Globus pallidus (tissue), 1 donor: ENCODE measurements at regions not wholly inside any gene's neighbourhood (a gene's known extent, or its start where the extent isn't known, plus 50 kb on each side); places are given as distances from the start of the nearest gene placed in this dataset.

Experiments used
- DNase-seq: peaks from one replicate; pipeline ENCODE4 v3.0.0-alpha.2; 2015; ENCODE audit warnings: low spot score

DNA sequence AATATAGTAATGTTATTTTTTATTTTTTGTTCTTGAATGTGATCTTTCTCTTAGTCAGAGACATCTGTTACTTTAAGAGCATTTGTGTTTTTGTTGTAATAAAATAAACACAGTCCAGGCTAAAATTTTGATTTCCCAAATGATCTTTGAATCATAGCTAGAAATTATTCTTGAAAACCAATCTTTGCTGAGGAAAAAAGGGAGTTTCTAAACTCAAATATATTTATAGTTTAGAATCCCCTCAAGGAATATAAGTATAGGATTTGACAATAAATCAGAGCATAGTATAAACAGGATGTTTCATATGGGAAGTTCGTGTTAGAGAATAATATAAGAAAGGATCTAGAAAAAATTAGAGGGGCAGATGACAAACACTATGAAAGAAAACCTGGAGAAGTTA is 118.8 kb upstream of the ADAMTS19 start:
- DNase-seq = no peak

DNA sequence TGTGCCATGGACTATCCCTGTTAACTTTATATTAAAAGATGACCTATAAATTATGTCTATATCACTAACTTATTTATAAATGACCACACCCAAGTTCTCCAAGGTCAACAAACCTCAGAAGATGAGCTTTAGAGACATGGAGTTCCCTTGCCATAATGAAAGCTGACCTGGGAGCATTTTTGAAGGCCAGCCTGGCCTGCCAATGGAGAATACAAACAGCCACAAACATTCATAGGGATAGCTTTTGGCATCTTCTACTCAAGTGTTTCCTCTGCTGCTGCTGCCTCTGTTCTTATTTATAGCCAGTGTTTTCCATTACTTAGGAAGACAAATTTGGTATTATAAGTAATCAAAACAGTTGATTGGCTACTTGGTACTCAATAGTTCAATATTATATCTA is 117.3 kb upstream of the ADAMTS19 start:
- DNase-seq = no peak

DNA sequence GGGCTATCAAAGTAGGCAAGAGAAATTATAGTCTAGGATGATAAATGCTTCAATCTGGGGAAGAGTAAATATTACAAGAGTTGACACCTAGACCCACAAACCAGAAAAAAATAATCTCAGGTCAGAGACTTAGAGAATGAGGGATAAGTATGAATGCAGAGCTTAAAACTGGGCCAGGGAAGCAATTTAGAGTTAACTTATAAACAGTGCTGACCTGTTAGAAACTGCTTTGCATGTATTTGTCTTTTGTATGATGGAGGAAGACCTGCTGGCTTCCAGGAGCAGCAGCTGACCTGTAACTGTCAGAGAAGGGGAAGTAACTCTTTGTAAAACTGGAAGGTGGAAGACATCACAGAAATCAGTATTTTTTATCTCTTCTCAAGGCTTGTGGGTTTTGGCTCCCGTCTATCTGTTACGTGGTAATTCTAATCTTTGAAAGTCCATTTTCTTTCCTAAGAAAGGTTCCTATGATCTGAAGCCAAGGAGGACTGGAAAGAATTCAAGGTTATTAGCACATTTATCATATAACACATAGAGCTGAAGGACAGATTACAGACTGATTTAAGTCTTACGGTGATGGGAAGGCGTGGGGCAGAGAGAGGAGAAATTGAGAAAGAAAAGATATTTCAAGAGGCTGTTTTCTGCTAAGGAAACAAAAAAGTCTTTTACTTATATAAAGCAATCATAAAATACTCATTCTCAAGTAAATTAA is 114.7 kb upstream of the ADAMTS19 start:
- no peak for DNase-seq

DNA sequence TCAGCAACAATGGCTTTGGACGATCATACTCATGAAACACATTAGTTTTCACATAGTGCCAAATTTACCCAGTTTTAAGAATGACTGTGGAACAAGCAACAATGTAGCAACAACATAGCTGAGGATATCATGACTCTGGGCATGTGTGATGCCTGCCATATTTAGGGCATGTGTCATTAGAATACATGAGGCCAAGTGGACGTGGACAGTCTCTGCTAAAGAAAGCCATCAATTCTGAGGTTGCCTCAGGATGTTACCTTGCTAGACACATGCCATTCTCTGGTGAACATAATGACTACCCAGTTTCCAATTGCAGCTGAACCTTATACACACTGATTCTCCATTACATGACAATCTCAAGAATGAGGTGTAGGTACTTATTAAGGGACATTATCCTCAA is 103.3 kb upstream of the ADAMTS19 start:
- no peak for DNase-seq

DNA sequence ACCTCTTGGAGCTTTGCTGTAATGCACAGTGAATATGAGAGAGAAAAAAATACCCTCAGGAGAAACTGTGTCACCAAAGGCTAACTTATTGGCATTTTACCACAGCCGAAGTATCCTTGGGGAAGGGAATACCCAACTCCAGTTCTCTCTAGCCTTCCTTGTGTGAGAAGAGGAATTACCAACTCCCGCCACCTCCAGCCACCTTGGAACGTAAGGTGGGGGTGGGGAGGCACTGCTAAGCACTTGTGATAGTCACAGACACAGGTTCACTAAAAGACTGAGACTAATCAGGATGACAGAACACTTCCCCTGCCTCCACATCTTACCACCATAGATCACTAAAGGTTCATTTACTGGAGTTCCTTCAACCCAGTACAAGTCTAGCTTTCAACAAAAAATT is 102.0 kb upstream of the ADAMTS19 start:
- DNase-seq = no peak

DNA sequence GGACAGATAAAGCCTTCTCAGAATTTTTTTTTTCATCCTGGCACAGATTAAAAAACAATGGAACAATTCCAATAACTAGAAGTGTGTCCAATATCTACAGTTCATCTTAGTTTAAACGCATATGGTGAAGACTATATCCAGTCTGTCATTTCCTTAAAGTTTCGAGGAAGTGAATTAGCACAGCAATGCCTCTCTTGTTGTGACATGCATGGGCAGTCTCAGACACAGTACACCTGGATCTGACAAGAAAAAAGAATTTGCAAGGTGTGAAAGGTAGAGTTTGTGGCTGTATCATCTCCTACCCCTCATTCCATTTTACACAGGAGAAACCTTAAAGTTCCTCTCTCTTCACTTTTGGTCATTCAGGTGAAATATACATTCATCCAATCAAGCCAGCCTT is 100.6 kb upstream of the ADAMTS19 start:
- no peak for DNase-seq

DNA sequence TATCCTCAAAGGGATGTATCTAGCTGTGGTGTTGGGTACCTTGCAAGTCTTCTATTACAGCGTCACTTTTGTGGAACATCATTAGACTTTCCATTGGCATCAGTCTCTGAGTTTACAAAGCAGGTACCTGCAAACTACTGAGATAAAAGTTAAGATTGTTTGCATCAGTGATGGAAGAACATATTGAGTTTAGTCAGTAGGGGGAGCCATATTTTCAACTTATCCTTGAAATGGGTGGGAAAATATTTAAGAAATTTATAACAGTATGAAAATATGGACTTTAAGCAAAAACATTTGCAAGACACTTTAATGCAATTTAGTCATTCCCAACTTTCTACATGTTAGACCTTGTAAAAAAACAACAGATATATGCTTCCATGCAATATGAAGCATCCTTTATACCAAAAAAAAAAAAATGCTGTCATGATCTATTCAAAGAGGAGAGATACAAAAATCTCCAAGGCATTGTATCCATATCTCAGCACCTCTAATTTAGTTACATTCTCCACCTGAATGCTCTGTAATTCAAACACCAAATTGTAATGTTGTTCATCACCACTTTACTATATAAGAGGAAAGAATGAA is 98.6 kb upstream of the ADAMTS19 start:
- DNase-seq = no peak

DNA sequence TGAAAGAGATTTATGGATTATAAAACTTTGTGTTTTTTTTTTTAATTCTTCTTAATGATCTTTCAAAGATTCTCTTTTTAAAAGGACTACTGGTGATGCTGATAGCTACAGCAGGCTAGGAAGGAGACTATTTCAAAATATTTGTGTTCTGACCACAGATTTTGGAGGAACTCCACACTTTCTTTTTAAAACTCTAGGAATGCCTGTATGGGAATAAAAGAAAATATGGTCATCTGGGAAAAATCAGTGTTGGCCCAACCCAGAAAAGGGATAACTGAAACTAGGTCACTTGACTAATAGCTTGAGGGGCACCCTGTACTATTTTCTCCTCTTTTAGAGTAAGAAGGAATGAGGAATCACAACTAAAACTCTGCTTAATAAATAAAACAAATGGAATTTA is 97.6 kb upstream of the ADAMTS19 start:
- no peak for DNase-seq

DNA sequence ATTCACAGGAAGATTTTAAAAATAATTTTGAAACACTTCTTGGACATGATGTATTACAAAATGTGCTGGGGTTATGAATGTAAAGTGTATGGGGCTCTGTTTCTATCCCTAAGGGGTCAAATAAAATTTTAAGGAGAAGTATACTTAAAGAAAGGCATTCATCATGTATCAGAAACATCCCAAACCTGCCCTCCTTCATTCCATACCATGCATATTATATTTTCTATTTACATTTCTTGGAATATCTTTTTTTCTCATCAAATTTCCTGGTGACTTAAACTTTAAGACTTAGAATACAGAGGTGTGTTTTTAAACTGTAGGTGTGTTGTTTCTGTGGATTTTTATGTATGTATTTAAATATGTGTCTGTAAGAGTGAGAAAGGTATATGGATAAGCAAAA is 96.1 kb upstream of the ADAMTS19 start:
- DNase-seq = no peak

DNA sequence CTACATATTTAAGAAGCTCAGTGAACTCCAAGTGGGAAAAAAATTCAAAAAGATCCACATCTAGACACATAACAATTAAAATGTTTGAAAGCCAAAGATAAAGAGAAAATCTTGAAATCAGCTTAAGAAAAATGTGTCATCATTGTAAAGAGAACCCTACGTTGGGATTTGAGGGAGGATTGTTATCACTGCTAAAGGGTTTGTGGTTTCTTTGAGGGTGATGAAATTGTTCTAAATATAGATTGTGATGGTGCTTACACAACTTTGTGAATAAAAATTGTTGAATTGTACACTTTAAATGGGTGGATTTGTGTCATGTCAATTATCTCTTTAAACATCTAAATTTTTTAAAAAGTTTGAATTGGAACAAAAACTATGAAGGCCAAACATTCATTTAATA is 92.2 kb upstream of the ADAMTS19 start:
- DNase-seq = no peak

DNA sequence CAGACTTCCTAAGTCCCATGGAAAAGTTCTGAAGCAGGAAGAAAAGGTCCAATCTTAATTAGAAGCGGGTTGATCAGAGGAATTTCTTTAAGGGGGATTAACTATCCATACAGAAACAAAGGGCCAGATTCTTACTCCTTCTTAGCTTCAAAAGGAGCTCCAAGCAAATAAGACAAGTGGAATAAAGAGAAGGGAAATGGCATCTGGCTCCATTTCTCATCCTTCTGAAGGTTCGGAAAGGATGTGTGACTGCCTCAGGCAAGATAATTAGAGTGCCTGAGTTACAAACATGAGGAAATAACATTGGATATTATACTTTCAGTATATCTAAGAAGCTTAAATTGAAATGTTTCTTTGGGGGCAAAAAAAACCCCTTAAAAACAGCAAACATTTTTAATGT is 88.1 kb upstream of the ADAMTS19 start:
- DNase-seq = no peak

DNA sequence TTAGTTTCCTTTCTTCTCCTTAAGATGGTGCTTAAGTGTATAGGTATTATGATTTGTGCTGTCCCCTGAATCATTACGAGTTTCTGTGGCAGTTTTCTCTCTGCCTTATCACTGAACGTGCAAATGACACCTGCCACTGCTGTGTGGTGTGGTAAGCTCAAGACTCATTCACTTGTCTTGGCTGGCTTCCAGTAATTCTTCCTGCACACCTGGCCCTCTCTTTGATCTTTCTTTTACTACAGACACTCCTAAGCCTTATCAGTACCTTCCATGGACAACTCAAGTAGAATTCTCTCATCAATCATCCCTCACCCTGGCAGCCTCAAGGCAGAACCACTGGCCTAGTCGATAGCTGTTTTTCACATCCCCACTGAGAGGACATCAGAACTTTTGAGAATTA is 82.6 kb upstream of the ADAMTS19 start:
- DNase-seq = no peak

DNA sequence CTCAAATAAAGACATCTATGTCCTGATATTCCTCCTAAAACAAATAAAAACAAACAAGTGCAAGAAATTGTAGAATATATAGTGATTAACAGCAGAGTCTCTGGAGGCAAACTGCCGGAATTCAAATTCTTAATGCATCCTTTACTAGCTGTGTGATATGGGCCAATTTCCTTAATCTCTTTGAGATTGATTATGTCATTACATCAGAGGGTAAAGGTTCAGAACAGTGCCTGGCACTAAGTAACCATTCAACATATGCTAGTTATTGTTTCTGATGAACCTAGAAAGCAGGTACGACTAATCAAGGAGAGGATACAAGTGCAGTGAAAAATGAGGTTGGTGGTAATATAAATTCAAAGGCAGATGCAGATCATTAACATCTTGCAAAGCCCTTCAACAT is 81.1 kb upstream of the ADAMTS19 start:
- DNase-seq = no peak

DNA sequence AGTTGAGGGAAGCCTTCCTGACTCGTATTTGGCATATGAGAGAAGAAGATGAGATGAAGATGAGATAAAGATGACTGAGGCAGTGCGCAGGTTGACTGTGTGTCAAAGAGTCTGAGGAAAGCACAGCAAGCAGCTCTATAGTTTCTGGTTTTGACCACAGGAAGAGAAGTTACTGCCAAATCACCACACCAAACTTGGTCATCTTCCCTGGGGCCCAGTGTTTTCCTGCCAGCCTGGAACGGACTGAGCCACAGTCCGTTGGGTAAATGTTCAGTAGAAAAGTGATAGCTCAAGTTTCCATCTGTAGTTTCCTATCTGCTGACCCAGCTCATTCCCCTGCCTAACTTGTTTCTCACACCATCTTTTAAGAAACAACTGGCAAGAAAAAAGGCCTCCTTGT is 80.7 kb upstream of the ADAMTS19 start:
- no peak for DNase-seq

DNA sequence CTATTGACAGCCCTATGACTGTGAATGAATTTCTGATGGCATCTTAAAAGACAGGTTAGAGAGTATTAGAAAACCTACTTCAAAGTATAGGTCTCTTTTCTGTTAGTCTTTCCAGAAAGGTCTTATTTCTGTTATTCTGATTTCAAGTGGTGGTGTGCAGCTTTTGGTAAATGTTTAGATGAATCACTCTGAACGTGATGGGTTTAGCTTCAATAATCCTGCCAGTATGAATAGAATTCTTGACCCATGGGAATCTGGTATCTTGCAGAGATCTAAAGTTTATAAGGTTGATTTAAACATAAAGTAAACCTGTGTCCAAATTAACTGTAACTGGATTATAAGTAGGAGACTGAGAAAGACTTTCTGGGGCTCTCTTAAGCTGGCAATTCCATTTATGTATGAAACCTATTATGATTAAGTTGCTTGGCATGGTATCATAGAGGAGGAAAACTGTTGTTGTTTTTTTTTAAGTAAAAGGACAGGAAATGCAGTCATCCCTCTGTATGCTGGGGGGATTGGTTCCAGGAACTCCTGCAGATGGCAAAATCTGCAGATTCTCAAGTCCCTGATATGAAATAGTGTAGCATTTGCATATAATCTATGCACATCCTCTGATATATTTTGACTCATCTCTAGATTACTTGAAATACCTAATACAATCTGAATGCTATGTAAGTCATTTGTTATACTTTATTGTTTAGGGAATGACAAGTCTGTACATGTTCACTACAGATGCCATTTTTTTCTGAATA is 77.0 kb upstream of the ADAMTS19 start:
- DNase-seq = no peak

DNA sequence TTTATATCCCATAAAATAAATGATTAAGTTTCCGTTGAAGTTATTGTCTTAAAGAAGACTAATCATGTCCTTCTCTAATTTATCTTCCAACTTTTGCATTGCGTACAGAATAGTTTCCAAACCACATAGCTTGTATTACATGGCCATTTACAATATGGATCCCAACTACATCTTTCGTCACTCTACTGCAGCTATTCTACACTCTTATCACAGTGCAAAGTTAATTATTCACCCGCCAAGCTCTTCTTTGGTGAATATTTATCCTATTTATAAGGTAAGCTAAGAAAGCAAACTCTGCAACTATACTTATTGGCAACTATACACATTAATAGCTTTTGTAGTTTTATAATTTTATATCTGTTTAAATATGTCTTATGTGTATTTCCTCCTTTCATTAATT is 75.9 kb upstream of the ADAMTS19 start:
- no peak for DNase-seq

DNA sequence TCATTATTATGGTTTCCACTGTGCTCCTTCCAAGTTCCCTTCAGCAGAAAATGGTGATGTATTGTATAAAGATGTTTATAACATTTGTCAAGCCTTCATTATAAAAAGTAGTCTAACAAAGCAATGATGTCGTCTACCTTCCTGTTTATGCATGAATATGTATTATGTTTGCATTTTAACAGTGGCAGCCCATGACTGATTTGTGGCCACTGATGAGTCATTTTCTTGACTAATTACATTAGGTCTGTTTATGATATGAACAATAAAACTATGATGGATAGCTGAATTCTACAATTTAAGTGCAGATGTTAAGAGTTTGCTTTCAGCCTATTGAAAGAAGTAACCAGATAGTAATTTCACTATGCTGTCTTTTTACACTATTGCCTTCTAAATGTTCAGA is 75.4 kb upstream of the ADAMTS19 start:
- no peak for DNase-seq

DNA sequence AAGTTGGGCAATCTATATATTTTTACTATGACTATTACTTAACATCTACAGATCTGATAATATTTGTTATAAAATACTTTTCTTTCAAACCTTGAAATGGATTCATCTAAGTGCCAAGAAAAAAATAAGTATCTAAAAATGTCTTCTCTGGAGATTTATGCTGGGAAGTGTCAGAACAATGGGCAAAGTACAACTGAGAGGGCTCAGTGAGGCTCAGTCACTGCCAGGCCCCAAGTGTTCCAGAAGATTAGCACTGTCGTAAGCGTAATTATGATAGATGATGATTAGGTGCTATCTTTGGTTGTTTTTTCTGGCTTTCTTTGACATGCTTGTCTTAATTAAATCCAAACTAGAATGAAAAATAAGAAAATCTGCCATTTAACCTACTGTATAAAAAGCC is 72.2 kb upstream of the ADAMTS19 start:
- no peak for DNase-seq

DNA sequence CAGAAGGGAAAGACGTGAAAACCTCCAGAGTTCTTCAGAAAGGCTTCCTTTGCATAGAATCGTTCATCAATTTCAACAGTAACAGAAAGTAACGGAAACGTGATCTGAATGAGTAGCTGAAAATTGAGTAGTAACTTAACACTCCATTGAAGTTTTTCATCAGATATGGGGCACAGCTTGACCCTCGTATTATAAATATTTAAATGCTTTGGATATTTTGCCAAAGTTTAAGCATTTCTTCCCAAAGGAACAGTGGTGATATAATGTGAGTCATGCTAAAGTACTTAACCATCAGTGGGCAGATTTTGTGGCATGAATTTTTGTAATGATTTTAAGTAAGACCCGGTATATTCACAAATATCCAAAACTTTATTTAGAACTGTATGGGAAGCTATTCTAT is 67.4 kb upstream of the ADAMTS19 start:
- DNase-seq = no peak

DNA sequence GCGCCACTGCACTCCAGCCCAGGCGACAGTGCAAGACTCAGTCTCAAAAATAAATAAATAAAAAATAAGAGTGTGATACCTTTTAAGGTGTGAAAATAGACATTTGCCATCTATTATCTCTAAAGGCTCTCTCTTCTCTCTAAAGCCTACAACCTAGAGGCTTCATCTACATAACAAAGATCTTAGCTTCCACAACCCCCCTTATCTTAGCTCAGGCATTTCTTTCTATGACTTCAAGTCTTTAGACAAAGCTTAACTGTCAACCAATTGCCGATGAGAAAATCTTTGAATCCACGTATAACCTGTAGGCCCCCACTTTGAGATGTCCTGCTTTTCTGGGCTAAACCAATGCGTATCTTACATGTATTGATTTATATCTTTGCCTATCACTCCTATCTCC is 64.9 kb upstream of the ADAMTS19 start:
- DNase-seq = no peak

DNA sequence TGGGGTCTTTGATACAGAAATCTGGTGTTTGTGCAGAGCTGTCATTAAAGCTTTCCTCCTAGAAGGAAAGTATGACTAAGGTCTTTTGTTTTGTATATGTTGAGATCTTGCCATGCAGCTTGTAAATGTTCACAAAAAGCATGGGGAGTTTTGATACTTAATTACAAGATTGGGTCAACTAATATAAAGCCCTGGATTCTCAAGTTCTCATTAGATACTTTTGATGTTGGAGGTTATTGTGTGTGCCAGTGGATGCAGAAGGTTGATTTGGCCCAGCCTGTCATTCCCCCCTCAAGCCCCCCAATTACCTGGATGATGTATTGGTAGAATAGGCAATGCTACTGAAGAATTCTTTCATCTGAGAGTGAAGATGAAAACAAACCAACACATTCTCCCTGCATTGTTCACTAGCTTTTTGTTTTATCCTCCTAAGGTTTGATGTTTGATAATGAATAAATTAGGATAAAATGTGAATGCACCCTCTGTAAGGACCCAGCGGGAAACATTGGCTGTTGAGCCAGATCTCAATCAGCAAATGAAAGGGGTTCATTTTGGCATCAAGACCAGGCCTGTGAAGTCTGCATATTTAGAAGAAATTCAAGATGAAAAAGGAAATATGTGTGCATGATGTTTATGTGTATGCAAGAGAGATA is 61.9 kb upstream of the ADAMTS19 start:
- DNase-seq = no peak

DNA sequence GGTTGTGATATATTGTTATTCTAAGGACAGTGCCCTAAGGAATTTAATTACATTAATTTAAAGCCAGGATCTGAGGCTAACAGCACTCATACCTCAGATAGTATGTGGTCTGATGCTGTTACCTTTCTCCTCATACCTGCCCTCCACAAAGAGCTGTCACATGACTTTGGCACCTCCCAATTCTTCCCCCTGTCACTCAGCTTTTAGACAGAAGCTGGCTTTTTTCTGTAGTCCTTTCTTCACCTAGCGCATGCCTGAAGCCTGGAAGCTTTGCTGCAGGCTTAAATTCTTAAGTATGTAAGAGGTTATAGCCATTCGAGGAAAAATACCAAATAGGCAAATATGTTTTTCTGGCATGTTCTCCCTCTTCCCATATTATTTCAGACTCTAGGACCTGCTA is 61.0 kb upstream of the ADAMTS19 start:
- DNase-seq = no peak

DNA sequence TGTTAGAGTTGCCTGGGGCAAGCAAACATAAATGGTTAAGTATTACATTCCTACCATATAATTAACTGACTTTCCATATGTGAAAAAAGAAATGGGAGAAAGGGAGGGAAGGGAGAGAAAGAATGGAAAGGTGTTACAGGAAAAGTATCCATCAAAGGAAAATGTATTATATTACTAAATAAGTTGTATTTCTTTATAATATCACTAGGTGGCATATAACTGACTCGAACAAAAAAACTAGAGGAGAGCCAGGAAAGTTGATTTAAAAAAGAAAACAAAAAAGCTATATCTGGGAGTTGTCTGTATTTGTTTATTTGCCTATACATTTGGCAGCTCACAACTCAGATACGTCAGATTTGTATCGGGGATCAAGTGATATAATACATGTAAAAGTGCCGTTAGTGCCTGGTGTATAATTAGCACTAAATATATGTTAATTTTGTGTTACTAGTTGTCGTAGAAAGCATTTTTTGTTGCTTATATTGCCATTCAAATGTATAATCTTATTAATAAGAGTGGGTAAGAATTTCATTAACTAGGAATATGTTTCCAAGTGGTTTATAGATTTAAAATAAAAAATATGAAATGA is 59.6 kb upstream of the ADAMTS19 start:
- DNase-seq = no peak
